Liver (tissue), 8 donors: ENCODE measurements at regions not wholly inside any gene's neighbourhood (a gene's known extent, or its start where the extent isn't known, plus 50 kb on each side); places are given as distances from the start of the nearest gene placed in this dataset.

Source experiments
- DNase-seq: peaks from one replicate; pipeline ENCODE4 v3.0.0-alpha.2; 2017; ENCODE audit warnings: low spot score
- H3K27ac ChIP-seq, 2 donors: one replicate each; pipeline ENCODE4 v1.7.0; 2013; ENCODE audit warnings: inconsistent platforms in 2 of 2, low read length in 2 of 2, control low read depth in 1 of 2, low read depth in 1 of 2, mild to moderate bottlenecking in 1 of 2
- H3K27me3 ChIP-seq, 4 donors: one replicate each; pipeline versions ENCODE4 v1.6.1 to v1.7.0; 2013; ENCODE audit warnings: low read length in 3 of 4, inconsistent platforms in 1 of 4, mild to moderate bottlenecking in 1 of 4, moderate library complexity in 1 of 4; ENCODE audit not compliant: control insufficient read depth in 4 of 4, insufficient read depth in 4 of 4
- H3K36me3 ChIP-seq, 4 donors: one replicate each; pipeline versions ENCODE4 v1.6.1 to v1.7.0; 2013; ENCODE audit warnings: low read length in 3 of 4, mild to moderate bottlenecking in 3 of 4, low read depth in 1 of 4, moderate library complexity in 1 of 4; ENCODE audit not compliant: control insufficient read depth in 4 of 4, insufficient read depth in 3 of 4
- H3K4me1 ChIP-seq, 4 donors: one replicate each; pipeline versions ENCODE4 v1.6.1 to v1.7.0; 2013; ENCODE audit warnings: low read length in 3 of 4, mild to moderate bottlenecking in 3 of 4, moderate library complexity in 1 of 4; ENCODE audit not compliant: control insufficient read depth in 4 of 4, insufficient read depth in 4 of 4
- H3K4me3 ChIP-seq, 3 donors: one replicate each; pipeline versions ENCODE4 v1.6.1 to v1.7.0; 2013; ENCODE audit warnings: low read length in 3 of 3, control low read depth in 1 of 3, low read depth in 1 of 3, mild to moderate bottlenecking in 1 of 3
- H3K9ac ChIP-seq, 2 donors: one replicate each; pipeline ENCODE4 v1.7.0; 2013; ENCODE audit warnings: low read length in 2 of 2, mild to moderate bottlenecking in 2 of 2, moderate library complexity in 2 of 2, control low read depth in 1 of 2, low read depth in 1 of 2
- H3K9me3 ChIP-seq, 4 donors: one replicate each; pipeline versions ENCODE4 v1.6.1 to v1.7.0; 2013; ENCODE audit warnings: low read length in 3 of 4; ENCODE audit not compliant: control insufficient read depth in 4 of 4
- ATF3 ChIP-seq: IDR thresholded peaks from 2 replicates; pipeline ENCODE4 v1.6.1; 2016; ENCODE audit warnings: antibody characterized with exemption
- EGR1 ChIP-seq, 2 donors: IDR thresholded peaks; 2 replicates each; pipeline ENCODE4 v1.6.1; 2016 to 2018; ENCODE audit warnings: antibody characterized with exemption in 2 of 2, low read depth in 2 of 2
- FOXA1 ChIP-seq: IDR thresholded peaks from 2 replicates; pipeline ENCODE4 v1.6.1; 2016; ENCODE audit warnings: antibody characterized with exemption
- FOXA2 ChIP-seq: IDR thresholded peaks from 2 replicates; pipeline ENCODE4 v1.6.1; 2016; ENCODE audit warnings: antibody characterized with exemption
- GABPA ChIP-seq, 2 donors: IDR thresholded peaks in 1 of 2; conservative IDR thresholded peaks in 1 of 2; 2 replicates each; pipeline ENCODE4 v1.6.1; 2016; ENCODE audit warnings: antibody characterized with exemption in 2 of 2, mild to moderate bottlenecking in 1 of 2, moderate library complexity in 1 of 2
- HNF4A ChIP-seq, 2 donors: conservative IDR thresholded peaks; 2 replicates each; pipeline ENCODE4 v1.6.1; 2016; ENCODE audit warnings: antibody characterized with exemption in 2 of 2, mild to moderate bottlenecking in 2 of 2
- HNF4G ChIP-seq: IDR thresholded peaks from 2 replicates; pipeline ENCODE4 v1.6.1; 2016; ENCODE audit warnings: antibody characterized with exemption
- JUND ChIP-seq, 2 donors: IDR thresholded peaks; 2 replicates each; pipeline ENCODE4 v1.6.1; 2016; ENCODE audit warnings: antibody characterized with exemption in 2 of 2
- MAX ChIP-seq: IDR thresholded peaks from 2 replicates; pipeline ENCODE4 v1.6.1; 2016; ENCODE audit warnings: antibody characterized with exemption
- NR2F2 ChIP-seq: IDR thresholded peaks from 2 replicates; pipeline ENCODE4 v1.6.1; 2016; ENCODE audit warnings: antibody characterized with exemption
- RAD21 ChIP-seq, 2 donors: IDR thresholded peaks; 2 replicates each; pipeline ENCODE4 v1.6.1; 2016; ENCODE audit warnings: antibody characterized with exemption in 2 of 2, mild to moderate bottlenecking in 2 of 2
- REST ChIP-seq: IDR thresholded peaks from 2 replicates; pipeline ENCODE4 v1.6.1; 2016; ENCODE audit warnings: antibody characterized with exemption, mild to moderate bottlenecking
- RXRA ChIP-seq, 2 donors: IDR thresholded peaks; 2 replicates each; pipeline ENCODE4 v1.6.1; 2017 to 2018; ENCODE audit warnings: antibody characterized with exemption in 2 of 2, mild to moderate bottlenecking in 1 of 2
- SP1 ChIP-seq: IDR thresholded peaks from 2 replicates; pipeline ENCODE4 v1.6.1; 2018; ENCODE audit warnings: antibody characterized with exemption, mild to moderate bottlenecking
- TAF1 ChIP-seq: conservative IDR thresholded peaks from 2 replicates; pipeline ENCODE4 v1.6.1; 2016; ENCODE audit warnings: antibody characterized with exemption, mild to moderate bottlenecking
- YY1 ChIP-seq: IDR thresholded peaks from 2 replicates; pipeline ENCODE4 v1.6.1; 2016; ENCODE audit warnings: antibody characterized with exemption, mild to moderate bottlenecking
- ZBTB33 ChIP-seq: IDR thresholded peaks from 2 replicates; pipeline ENCODE4 v1.6.1; 2016; ENCODE audit warnings: antibody characterized with exemption
- WGBS: extraction: QIAGEN DNeasy Blood & Tissue Kit; methylation state at CpG from one replicate; pipeline ENCODE4 v1.1.7; 2013; 5-methylcytosine and 5-hydroxymethylcytosine counted together
- TF ChIP-seq, protein P1 (sequence below): fragments of 150-350 bp; IDR thresholded peaks from 2 replicates; pipeline ENCODE4 v1.5.1; 2017; ENCODE audit warnings: improper control_type of control experiment, low read depth, low read length; ENCODE audit not compliant: missing input control
- donor health status: healthy.
- donor health status: healthy.
- donor health status: healthy.
- donor health status: healthy.
- donor health status: healthy.

DNA sequence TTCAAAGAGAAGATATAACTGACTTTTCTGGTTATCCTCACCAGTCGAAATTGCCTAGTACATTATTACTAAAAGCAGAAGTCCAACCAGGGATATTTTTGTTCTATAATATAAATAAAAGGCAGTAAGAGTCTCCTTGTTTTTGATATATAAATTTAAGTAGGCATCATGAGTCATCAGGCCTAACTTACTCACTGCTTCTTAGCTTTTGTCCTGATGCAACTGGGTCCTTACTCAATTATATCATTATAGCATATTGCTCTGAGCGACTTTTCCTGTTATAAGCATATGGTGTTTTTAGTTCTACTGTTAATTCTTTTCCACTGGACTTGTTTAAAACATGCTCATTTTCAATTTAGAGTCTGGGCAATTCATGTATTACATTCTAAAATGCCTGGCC lies 910.1 kb downstream of the MCTP2 start (continued):
- TF ChIP-seq SP1 (no peak), TAF1 (no peak)

GRCh38 chr15:95142531-95142930 lies 911.2 kb downstream of the MCTP2 start:
- Histone ChIP-seq H3K9me3 (no peaks in the 10 kb centered on the region), H3K36me3 (no peaks in the 10 kb centered on the region), H3K27ac (no peak overlapping the region), H3K9ac (no peak overlapping the region), H3K4me1 (no peaks in the 10 kb centered on the region), H3K27me3 (no peaks in the 10 kb centered on the region), H3K4me3 (no peak overlapping the region)
- 97% methylated on average over 1 of the region's 1 CpG for WGBS
- TF ChIP-seq ZBTB33 = no peak
- TF ChIP-seq NR2F2 = no peak
- no peak for TF ChIP-seq JUND (IDR thresholded peaks at IDR 0.05)
- TF ChIP-seq YY1 = no peak
- TF ChIP-seq HNF4A (conservative IDR thresholded peaks at IDR 0.05) = no peak
- TF ChIP-seq, protein P1, sequence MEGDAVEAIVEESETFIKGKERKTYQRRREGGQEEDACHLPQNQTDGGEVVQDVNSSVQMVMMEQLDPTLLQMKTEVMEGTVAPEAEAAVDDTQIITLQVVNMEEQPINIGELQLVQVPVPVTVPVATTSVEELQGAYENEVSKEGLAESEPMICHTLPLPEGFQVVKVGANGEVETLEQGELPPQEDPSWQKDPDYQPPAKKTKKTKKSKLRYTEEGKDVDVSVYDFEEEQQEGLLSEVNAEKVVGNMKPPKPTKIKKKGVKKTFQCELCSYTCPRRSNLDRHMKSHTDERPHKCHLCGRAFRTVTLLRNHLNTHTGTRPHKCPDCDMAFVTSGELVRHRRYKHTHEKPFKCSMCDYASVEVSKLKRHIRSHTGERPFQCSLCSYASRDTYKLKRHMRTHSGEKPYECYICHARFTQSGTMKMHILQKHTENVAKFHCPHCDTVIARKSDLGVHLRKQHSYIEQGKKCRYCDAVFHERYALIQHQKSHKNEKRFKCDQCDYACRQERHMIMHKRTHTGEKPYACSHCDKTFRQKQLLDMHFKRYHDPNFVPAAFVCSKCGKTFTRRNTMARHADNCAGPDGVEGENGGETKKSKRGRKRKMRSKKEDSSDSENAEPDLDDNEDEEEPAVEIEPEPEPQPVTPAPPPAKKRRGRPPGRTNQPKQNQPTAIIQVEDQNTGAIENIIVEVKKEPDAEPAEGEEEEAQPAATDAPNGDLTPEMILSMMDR = no peak
- TF ChIP-seq HNF4G = no peak
- TF ChIP-seq MAX = no peak
- no peak for TF ChIP-seq RAD21 (IDR thresholded peaks at IDR 0.05)
- TF ChIP-seq FOXA1 = no peak
- TF ChIP-seq GABPA (IDR thresholded peaks at IDR 0.05 in 1 of 2, conservative IDR thresholded peaks at IDR 0.05 in 1 of 2) = no peak
- TF ChIP-seq EGR1 (IDR thresholded peaks at IDR 0.05; ENCODE audit: low read depth in 2 of 2) = no peak
- TF ChIP-seq REST = no peak
- TF ChIP-seq TAF1 = no peak
- no peak for TF ChIP-seq FOXA2
- TF ChIP-seq ATF3 = no peak
- TF ChIP-seq RXRA (IDR thresholded peaks at IDR 0.05) = no peak
- no peak for TF ChIP-seq SP1
- no peak for DNase-seq
